Iris pigment epithelial cell (primary cell): ENCODE measurements at regions not wholly inside any gene's neighbourhood (a gene's known extent, or its start where the extent isn't known, plus 50 kb on each side); places are given as distances from the start of the nearest gene placed in this dataset.

Experiments
- DNase-seq: peaks from one replicate; pipeline ENCODE4 v3.0.0-alpha.2; 2011; ENCODE audit warnings: low read depth

GRCh38 chr16:65909310-65910050 is 457.0 kb upstream of the CDH5 start:
- DNase-seq: peak; percentile 18

- no peak for DNase-seq
These were observed 457.9 kb upstream of the CDH5 start for GRCh38 chr16:65908568-65908967.

DNA sequence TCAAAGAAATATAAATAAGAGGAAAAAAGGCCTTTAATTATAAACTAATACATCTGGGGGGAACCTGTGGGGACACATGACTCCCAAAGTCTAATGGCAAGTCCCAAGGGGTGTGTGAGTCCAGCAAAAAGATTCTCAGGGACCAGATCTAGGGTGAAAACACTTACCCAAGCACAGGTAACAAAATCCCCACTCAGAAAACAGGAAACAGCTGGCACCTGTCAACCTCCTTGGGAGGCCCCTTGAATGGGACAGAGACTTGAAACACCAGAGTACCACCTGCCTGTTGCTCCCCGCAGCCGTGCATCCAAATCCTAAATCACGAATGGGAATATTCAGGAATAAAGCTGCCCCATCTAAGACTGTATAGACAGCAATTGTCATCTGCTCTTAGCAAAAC is 461.2 kb upstream of the CDH5 start:
- DNase-seq: no peak

- no peak for DNase-seq
These were observed 469.9 kb upstream of the CDH5 start for GRCh38 chr16:65896448-65897153.

DNA sequence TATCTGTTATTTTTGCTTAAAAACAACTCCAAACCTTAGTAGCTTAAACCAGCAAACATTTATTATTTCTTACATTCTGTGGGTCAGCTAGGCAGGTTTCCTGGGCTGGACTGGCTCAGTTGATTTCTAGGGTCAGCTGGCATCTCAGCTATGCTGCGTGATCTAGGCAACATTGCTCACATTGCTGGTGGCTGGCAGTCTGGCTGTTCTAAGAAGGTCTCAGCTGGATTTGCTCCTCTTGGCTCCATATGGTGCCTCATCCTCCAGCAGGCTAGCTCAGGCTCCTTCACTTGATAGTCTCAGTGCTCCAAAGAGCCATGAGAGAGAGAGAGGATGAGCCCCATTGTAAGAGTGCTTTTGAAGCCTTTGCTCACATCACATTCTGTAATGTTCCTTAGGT is 470.6 kb upstream of the CDH5 start:
- DNase-seq: no peak

DNA sequence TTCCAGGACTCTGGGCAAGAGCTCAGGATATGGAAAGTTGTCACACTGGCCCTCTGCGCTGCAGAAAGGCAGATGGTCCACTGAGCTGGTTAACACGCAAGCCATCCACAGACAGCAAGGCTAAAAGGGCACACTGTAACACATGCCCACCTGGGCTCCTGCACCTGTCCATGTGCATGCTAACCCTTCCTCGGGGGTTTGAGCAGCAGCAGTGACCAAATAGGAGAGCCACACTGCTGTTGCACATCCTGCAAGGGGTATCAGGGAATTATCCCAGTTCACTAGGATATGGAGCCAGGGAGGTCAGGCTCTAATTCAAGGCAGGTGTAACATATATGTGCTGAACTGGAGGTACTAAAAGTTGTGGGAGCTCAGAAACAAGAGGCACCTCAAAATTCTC is 471.0 kb upstream of the CDH5 start:
- no peak for DNase-seq

DNA sequence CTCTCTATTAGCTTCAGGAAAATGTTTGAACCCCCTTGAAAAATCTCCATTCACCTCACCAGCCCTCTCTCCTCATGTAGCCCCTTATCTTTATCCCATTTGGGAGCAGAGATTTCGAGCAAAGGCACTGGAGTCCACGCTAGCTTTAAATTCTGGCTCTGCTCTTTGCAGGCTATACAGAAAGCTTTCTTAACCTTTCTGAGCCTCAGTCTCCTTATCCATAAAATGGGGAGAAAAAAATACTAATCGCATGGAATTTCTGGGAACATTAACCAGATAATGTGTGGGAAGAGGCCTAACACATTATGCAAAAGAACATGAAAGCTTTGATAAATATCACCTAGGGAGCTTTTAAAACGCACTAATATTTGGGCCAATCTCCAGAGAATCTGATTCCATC is 476.3 kb upstream of the CDH5 start:
- no peak for DNase-seq

- peak; percentile 3 for DNase-seq
These were observed 476.9 kb upstream of the CDH5 start for GRCh38 chr16:65889533-65889966.

- DNase-seq: no peak
These were observed 478.3 kb upstream of the CDH5 start for GRCh38 chr16:65888201-65888600.

DNA sequence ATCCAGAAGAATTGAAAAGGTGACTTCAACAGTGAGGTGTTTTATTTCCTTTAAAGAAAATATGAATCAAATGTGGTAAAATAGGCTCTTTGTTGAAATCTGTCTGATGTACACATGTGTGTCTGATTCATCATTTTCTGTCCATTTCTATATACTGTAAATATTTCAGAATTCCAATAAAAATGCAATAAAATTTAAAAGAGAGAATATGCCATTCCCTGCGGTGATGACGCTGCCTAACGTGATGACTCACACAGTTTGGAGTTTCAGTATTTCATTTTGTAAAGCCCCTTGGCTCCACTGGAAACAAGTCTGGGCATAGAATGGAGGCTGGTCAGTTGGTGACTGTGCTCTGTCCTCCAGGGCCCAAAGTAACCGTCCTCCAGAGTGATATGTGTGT is 482.5 kb upstream of the CDH5 start:
- DNase-seq: peak; percentile 4

GRCh38 chr16:65878347-65878746 is 488.1 kb upstream of the CDH5 start:
- DNase-seq: no peak

GRCh38 chr16:65876624-65877023 is 489.9 kb upstream of the CDH5 start:
- no peak for DNase-seq

GRCh38 chr16:65876056-65876408 is 490.5 kb upstream of the CDH5 start:
- DNase-seq: peak; percentile 5

DNA sequence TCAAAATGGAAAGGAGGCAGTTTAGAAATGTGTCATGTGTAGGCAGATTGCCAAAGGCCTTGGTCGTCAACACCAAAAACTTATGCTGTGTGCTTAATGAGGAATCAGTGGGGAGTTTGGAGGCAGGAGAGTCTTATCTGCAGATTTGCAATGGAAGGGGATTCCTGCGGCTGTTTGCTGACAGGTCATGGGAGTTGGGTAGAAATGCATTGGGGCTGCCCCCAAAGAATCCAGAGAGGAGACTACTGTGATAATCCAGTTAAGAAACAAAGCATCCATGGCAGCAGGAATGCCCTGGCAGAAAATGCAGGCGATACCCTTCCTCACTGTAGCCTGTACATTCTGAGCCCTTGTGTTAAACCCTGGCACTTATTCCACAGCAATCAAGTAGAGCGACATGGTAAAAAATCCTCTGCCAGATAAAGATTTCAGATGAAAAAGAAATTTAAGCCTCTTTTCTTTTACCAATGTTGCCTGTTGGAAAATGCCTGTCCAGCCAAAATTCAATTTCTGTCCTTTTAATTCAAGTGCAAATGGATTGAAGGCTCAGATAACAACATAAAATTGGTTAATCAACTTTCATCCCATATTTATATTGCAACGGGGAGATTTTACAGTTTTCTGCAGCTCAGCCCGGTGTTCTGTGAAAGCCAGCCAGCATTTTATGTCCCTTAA is 491.0 kb upstream of the CDH5 start:
- peak; percentile 5 for DNase-seq

DNA sequence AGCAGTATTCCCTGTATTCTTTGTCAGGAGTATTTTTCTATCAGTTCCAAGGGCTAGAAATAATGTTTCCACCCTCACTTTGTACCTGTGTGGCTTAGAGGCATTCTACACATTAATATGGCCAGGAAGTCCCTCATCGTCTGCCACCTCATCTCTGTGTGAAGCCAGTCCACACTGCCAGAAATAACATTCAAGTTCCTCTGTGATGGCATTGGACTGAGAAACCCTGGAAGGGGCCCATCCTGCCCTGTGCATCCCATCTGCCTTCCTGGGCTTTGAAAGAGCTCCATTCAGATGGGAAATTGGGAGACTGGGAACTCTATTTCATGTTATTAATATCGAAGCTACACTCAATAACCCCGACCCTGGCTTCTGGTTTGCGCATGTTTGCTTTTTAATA is 497.2 kb upstream of the CDH5 start:
- DNase-seq: no peak

GRCh38 chr16:65867276-65867960 is 499.1 kb upstream of the CDH5 start:
- no peak for DNase-seq

DNA sequence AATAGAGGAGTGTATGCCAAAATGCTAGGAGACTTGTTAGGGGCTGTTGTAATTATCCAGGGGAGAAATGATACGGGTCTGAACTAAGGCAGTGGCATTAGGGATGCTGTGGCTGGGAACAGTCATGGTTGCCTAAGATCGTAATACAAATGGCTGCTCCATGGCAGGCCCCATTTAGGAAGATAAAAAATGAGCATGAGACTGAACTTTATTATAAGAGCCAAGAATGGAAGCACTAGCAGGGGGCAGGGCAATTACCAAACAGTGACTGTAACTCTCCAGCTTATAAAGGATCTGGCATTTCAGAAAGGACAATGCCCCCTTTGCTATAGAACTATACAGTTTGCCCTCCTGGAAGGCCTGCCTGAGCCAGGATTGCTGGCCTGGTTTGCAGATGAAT is 503.3 kb upstream of the CDH5 start:
- DNase-seq: no peak

GRCh38 chr16:65861131-65861731 is 505.3 kb upstream of the CDH5 start:
- DNase-seq: no peak

DNA sequence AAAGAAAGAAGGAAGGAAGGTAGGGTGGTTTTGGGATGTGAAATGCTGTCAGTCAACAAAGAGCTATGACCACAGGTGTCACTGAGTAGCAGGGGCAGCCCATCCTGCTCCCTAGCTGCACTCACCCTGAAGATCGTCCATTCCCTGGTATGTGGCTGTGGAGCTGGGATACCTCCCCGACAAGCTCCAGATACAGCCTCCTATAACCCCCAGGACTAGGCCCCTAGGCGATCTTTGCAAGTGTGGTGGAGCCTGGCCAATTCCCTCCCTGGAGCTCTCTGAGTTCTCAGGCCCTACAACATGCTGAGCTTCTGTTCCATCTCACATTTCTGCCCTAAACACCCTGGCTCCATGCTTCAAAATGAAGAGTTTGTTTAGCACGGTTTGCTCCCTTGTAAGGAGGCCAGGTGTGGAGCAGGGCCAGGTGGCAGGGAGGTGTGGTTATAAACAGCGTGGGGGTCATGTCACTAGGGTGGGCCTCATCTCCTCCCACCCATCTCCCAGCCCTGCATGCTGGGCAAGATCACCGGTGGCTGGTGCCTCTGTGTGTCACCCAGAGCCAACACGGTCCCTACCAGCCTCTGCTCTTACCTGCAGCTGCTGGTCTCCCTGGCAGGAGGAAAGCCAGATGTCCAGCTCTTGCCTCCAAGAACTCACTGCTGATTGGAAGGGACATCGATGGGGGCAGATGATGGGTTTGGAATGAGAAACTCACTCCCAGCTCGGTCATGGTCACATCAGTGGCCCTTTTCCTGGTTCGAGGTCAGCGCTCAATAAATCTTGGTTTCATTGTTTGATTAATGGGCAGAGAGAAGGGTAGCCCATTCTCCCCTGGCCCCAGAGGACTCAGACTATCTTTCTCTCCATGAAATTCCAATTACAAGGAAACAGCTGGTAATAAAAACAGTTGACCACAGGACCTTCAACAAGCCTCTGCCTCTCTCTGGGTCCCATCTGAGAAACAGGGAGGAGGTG is 511.0 kb upstream of the CDH5 start:
- DNase-seq: no peak

- no peak for DNase-seq
These were observed 520.3 kb upstream of the CDH5 start for GRCh38 chr16:65846210-65846602.
